WTC11 (cell line): ENCODE measurements at regions not wholly inside any gene's neighbourhood (a gene's known extent, or its start where the extent isn't known, plus 50 kb on each side); places are given as distances from the start of the nearest gene placed in this dataset.
"Not testable (repeated sequence)": the region's sequence is repeated elsewhere in the genome, so short reads cannot be mapped to it uniquely, and the experiment has no call there.

Experiments
- ATAC-seq: fragments of 200-7000 bp; cut with Tn5 transposase; 2 replicates; pipeline ENCODE4 v1.10.0; 2021; ENCODE audit warnings: mild to moderate bottlenecking, moderate library complexity
- CTCF ChIA-PET: fragments of 300-600 bp; sonication (Branson Sonifier 250); formaldehyde crosslinking; loops from one replicate; lab custom pipeline; 2021; ENCODE audit warnings: antibody characterized with exemption; lab: Charles Lee
- POLR2A ChIA-PET: fragments of 350-600 bp; sonication (Branson Sonifier 250); formaldehyde crosslinking; loops from one replicate; lab custom pipeline; 2021; ENCODE audit warnings: antibody characterized with exemption; lab: Charles Lee
- DNase-seq: peaks from one replicate; pipeline ENCODE4 v3.0.0; 2021; ENCODE audit warnings: low spot score
- H3K27ac Mint-ChIP-seq: 2 replicates; pipeline ENCODE4 v1.8.0; 2021; ENCODE audit warnings: mixed read lengths
- H3K27me3 Mint-ChIP-seq: 2 replicates; pipeline ENCODE4 v1.8.0; 2021; ENCODE audit warnings: low read depth, mild to moderate bottlenecking, moderate library complexity, mixed read lengths
- H3K36me3 Mint-ChIP-seq: 2 replicates; pipeline ENCODE4 v1.8.0; 2021; ENCODE audit warnings: mixed read lengths
- H3K4me1 Mint-ChIP-seq: 2 replicates; pipeline ENCODE4 v1.8.0; 2022; ENCODE audit warnings: mixed read lengths
- H3K4me3 Mint-ChIP-seq: 2 replicates; pipeline ENCODE4 v1.8.0; 2021; ENCODE audit warnings: mild to moderate bottlenecking, moderate library complexity, mixed read lengths
- H3K9me3 Mint-ChIP-seq: 2 replicates; pipeline ENCODE4 v1.8.0; 2021; ENCODE audit warnings: mixed read lengths
- ATF1 ChIP-seq: sonication (generic); formaldehyde crosslinking; IDR thresholded peaks from 2 replicates; pipeline ENCODE4 v1.8.1; 2023; ENCODE audit warnings: mild to moderate bottlenecking, moderate library complexity, missing genetic modification reagents
- CBFB ChIP-seq: sonication (generic); formaldehyde crosslinking; IDR thresholded peaks from 2 replicates; pipeline ENCODE4 v1.8.1; 2022; ENCODE audit warnings: mild to moderate bottlenecking, low read depth, missing genetic modification reagents
- CREM ChIP-seq: sonication (generic); formaldehyde crosslinking; IDR thresholded peaks from 2 replicates; pipeline ENCODE4 v1.8.1; 2022; ENCODE audit warnings: mild to moderate bottlenecking, missing genetic modification reagents, moderate library complexity
- ELF4 ChIP-seq: sonication (generic); formaldehyde crosslinking; IDR thresholded peaks from 2 replicates; pipeline ENCODE4 v1.8.1; 2022; ENCODE audit warnings: low read depth, mild to moderate bottlenecking, moderate library complexity, missing genetic modification reagents
- IRF2 ChIP-seq: sonication (generic); formaldehyde crosslinking; IDR thresholded peaks from 2 replicates; pipeline ENCODE4 v1.8.0; 2022; ENCODE audit warnings: low read depth, missing genetic modification reagents, borderline replicate concordance
- JAZF1 ChIP-seq: fragments of 250-450 bp; sonication (Bioruptor Pico); IDR thresholded peaks from 2 replicates; pipeline ENCODE4 v1.9.0; 2021; ENCODE audit warnings: moderate library complexity, mild to moderate bottlenecking, inconsistent platforms
- NFATC4 ChIP-seq: fragments of 250-450 bp; sonication (Bioruptor Pico); IDR thresholded peaks from 2 replicates; pipeline ENCODE4 v1.9.0; 2021; ENCODE audit warnings: mild to moderate bottlenecking
- NFE2L1 ChIP-seq: sonication (generic); formaldehyde crosslinking; IDR thresholded peaks from 2 replicates; pipeline ENCODE4 v1.8.1; 2023; ENCODE audit warnings: missing genetic modification reagents
- NR1H2 ChIP-seq: sonication (generic); formaldehyde crosslinking; IDR thresholded peaks from 2 replicates; pipeline ENCODE4 v1.9.0; 2021; ENCODE audit warnings: mild to moderate bottlenecking, moderate library complexity, missing genetic modification reagents
- SMAD4 ChIP-seq: sonication (generic); formaldehyde crosslinking; IDR thresholded peaks from 2 replicates; pipeline ENCODE4 v1.8.0; 2022; ENCODE audit warnings: mild to moderate bottlenecking, missing genetic modification reagents
- TEAD1 ChIP-seq: sonication (generic); formaldehyde crosslinking; IDR thresholded peaks from 2 replicates; pipeline ENCODE4 v1.8.0; 2022; ENCODE audit warnings: mild to moderate bottlenecking, missing genetic modification reagents
- TEAD4 ChIP-seq: sonication (generic); formaldehyde crosslinking; IDR thresholded peaks from 2 replicates; pipeline ENCODE4 v1.8.0; 2022; ENCODE audit warnings: mild to moderate bottlenecking, missing genetic modification reagents
- TP53 ChIP-seq: sonication (generic); formaldehyde crosslinking; IDR thresholded peaks from 2 replicates; pipeline ENCODE4 v1.8.1; 2023; ENCODE audit warnings: mild to moderate bottlenecking, missing genetic modification reagents
- ZBTB21 ChIP-seq: sonication (generic); formaldehyde crosslinking; IDR thresholded peaks from 2 replicates; pipeline ENCODE4 v1.8.1; 2023; ENCODE audit warnings: mild to moderate bottlenecking, missing genetic modification reagents, borderline replicate concordance
- ZNF232 ChIP-seq: sonication (generic); formaldehyde crosslinking; IDR thresholded peaks from 2 replicates; pipeline ENCODE4 v1.8.0; 2022; ENCODE audit warnings: mild to moderate bottlenecking, missing genetic modification reagents
- ZNF281 ChIP-seq: sonication (generic); formaldehyde crosslinking; IDR thresholded peaks from 2 replicates; pipeline ENCODE4 v1.8.0; 2023; ENCODE audit warnings: mild to moderate bottlenecking, missing genetic modification reagents
- ZNF396 ChIP-seq: fragments of 250-450 bp; sonication (Bioruptor Pico); IDR thresholded peaks from 2 replicates; pipeline ENCODE4 v1.8.0; 2021; ENCODE audit warnings: mild to moderate bottlenecking, moderate library complexity, borderline replicate concordance
- ZNF423 ChIP-seq: fragments of 250-450 bp; sonication (Bioruptor Pico); IDR thresholded peaks from 2 replicates; pipeline ENCODE4 v2.1.2; 2022; ENCODE audit warnings: mild to moderate bottlenecking, moderate library complexity
- ZNF425 ChIP-seq: fragments of 250-450 bp; sonication (Bioruptor Pico); conservative IDR thresholded peaks from 2 replicates; pipeline ENCODE4 v1.9.0; 2021; ENCODE audit warnings: mild to moderate bottlenecking
- ZNF671 ChIP-seq: fragments of 250-450 bp; sonication (Bioruptor Pico); IDR thresholded peaks from 2 replicates; pipeline ENCODE4 v1.8.0; 2021; ENCODE audit warnings: mild to moderate bottlenecking
- TF ChIP-seq, protein P1 (sequence below): sonication (generic); formaldehyde crosslinking; IDR thresholded peaks from 2 replicates; pipeline ENCODE4 v1.8.0; 2023; ENCODE audit warnings: missing genetic modification reagents, mild to moderate bottlenecking, borderline replicate concordance

DNA sequence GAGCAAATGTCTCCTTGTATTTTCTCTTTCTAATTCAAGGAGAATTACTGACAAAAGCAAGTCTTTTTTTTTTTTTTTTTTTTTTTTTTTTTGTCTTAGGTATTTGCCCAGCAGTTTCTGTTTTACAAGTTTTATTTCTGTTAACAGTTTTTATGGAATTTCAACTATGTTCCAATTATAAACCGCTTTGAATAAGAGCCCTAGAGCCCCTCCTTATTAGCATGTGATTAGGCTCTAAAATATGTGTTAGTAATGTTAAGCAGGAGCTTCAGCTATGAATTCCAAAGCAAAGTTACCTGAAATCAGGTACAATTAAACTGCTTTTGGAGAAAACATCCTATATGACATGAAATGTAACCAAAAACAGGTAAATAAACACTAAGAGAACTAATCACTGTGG, 997.0 kb upstream of the POT1 start:
- Mint-ChIP-seq H3K27ac (peak overlapping the region; percentile 94), H3K27me3 (no peaks in the 10 kb centered on the region), H3K4me1 (peaks cover 44% of the 10 kb centered on the region), H3K9me3 (peaks cover 12% of the 10 kb centered on the region), H3K4me3 (peak overlapping the region; percentile 90), H3K36me3 (peaks cover 74% of the 10 kb centered on the region)
- POLR2A ChIA-PET: no interaction called here
- no peak for DNase-seq
- ATAC-seq: no peak
- CTCF ChIA-PET: no interaction called here
- TF ChIP-seq CBFB (CRISPR knock-in tag): no peak
- TF ChIP-seq NFE2L1 (CRISPR knock-in tag): no peak
- no peak for TF ChIP-seq JAZF1 (CRISPR knock-in tag)
- no peak for TF ChIP-seq ZNF396 (CRISPR knock-in tag)
- TF ChIP-seq SMAD4 (CRISPR knock-in tag): no peak
- TF ChIP-seq, protein P1, sequence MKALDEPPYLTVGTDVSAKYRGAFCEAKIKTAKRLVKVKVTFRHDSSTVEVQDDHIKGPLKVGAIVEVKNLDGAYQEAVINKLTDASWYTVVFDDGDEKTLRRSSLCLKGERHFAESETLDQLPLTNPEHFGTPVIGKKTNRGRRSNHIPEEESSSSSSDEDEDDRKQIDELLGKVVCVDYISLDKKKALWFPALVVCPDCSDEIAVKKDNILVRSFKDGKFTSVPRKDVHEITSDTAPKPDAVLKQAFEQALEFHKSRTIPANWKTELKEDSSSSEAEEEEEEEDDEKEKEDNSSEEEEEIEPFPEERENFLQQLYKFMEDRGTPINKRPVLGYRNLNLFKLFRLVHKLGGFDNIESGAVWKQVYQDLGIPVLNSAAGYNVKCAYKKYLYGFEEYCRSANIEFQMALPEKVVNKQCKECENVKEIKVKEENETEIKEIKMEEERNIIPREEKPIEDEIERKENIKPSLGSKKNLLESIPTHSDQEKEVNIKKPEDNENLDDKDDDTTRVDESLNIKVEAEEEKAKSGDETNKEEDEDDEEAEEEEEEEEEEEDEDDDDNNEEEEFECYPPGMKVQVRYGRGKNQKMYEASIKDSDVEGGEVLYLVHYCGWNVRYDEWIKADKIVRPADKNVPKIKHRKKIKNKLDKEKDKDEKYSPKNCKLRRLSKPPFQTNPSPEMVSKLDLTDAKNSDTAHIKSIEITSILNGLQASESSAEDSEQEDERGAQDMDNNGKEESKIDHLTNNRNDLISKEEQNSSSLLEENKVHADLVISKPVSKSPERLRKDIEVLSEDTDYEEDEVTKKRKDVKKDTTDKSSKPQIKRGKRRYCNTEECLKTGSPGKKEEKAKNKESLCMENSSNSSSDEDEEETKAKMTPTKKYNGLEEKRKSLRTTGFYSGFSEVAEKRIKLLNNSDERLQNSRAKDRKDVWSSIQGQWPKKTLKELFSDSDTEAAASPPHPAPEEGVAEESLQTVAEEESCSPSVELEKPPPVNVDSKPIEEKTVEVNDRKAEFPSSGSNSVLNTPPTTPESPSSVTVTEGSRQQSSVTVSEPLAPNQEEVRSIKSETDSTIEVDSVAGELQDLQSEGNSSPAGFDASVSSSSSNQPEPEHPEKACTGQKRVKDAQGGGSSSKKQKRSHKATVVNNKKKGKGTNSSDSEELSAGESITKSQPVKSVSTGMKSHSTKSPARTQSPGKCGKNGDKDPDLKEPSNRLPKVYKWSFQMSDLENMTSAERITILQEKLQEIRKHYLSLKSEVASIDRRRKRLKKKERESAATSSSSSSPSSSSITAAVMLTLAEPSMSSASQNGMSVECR: no peak
- TF ChIP-seq IRF2 (CRISPR knock-in tag): no peak
- no peak for TF ChIP-seq ZNF423 (CRISPR knock-in tag)
- TF ChIP-seq NFATC4 (CRISPR knock-in tag): no peak
- TF ChIP-seq NR1H2 (CRISPR knock-in tag): no peak
- TF ChIP-seq TP53 (CRISPR knock-in tag): no peak
- no peak for TF ChIP-seq ATF1

DNA sequence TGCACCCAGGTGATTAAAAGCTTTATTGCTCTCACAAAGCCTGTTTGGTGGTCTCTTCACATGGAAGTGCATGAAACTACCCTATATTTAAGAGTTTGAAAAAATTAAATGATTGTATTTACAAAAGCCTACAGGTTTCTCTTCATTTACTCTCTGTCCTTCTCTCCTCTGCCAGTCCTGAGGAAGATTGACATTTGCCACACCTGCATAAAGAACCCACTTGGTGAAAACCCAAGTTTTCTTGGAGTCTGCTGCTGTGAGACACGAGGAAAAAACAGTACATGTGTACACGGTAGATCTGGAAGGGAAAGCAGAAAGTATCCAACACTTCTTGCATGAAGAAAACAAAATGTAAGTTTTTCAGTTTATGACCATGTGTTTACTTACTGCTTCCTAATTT, 994.4 kb upstream of the POT1 start:
- H3K27ac Mint-ChIP-seq: peak overlapping the region; percentile 99
- peak; percentile 57 for ATAC-seq
- POLR2A ChIA-PET: no interaction called here

GRCh38 chr7:125915381-125915948, 985.8 kb upstream of the POT1 start:
- Mint-ChIP-seq H3K36me3 (peaks cover 39% of the 10 kb centered on the region), H3K27me3 (peaks cover 19% of the 10 kb centered on the region), H3K27ac (peak overlapping the region; percentile 99), H3K9me3 (peaks cover 33% of the 10 kb centered on the region), H3K4me1 (peaks cover 45% of the 10 kb centered on the region)
- DNase-seq (peak; percentile 32), ATAC-seq (peak; percentile 100)
- CTCF ChIA-PET, H3K4me3 Mint-ChIP-seq, POLR2A ChIA-PET: not testable (repeated sequence)
- TF ChIP-seq TEAD1 (CRISPR knock-in tag) (peak; percentile 68; the same call in 1 of the 2 replicates), ZBTB21 (CRISPR knock-in tag) (0 out of 2 replicates have a peak, but pooled peaks have one; percentile 41), ZNF281 (CRISPR knock-in tag) (0 out of 2 replicates have a peak, but pooled peaks have one; percentile 36)

More for the DNA sequence above, 994.4 kb upstream of the POT1 start:
- Mint-ChIP-seq H3K4me1 (peaks cover 33% of the 10 kb centered on the region), H3K36me3 (peaks cover 49% of the 10 kb centered on the region)
- no peak for TF ChIP-seq CREM (CRISPR knock-in tag)
- no peak for TF ChIP-seq ZNF232 (CRISPR knock-in tag)
- no peak for TF ChIP-seq ZNF671 (CRISPR knock-in tag)
- no peak for TF ChIP-seq TEAD4 (CRISPR knock-in tag)
- no peak for TF ChIP-seq ELF4 (CRISPR knock-in tag)
- peak; percentile 48; the same call in 1 of the 2 replicates for TF ChIP-seq ZNF425
- TF ChIP-seq, all 79 proteins: peak for 1
- peak overlapping the region; percentile 90 for H3K4me3 Mint-ChIP-seq
- CTCF ChIA-PET: no interaction called here
- peaks cover 7% of the 10 kb centered on the region for H3K27me3 Mint-ChIP-seq
- no peaks in the 10 kb centered on the region; the same call in 1 of the 2 replicates for H3K9me3 Mint-ChIP-seq
- DNase-seq: no peak
